IMR-90 (cell line): ENCODE measurements at regions not wholly inside any gene's neighbourhood (a gene's known extent, or its start where the extent isn't known, plus 50 kb on each side); places are given as distances from the start of the nearest gene placed in this dataset.

Experiments used
- ATAC-seq: fragments of 200-7000 bp; cut with Tn5 transposase; 2 replicates; pipeline ENCODE4 v1.9.1; 2020; ENCODE audit warnings: low read depth, mild to moderate bottlenecking, moderate library complexity
- BruUV-seq: library from RNA; stranded (reverse); fragments of 400-500 nt; replicated peaks from 2 replicates; lab custom pipeline; 2021; lab: Mats Ljungman, UMichigan
- CTCF ChIA-PET: fragments of 300-600 bp; formaldehyde crosslinking; extraction: SDS; loops from one replicate; lab custom pipeline; 2021; ENCODE audit warnings: antibody characterized with exemption; lab: Yijun Ruan, JAX
- POLR2A ChIA-PET: fragments of 300-600 bp; sonication (Branson Sonifier 250); formaldehyde crosslinking; loops from one replicate; lab custom pipeline; 2022; ENCODE audit warnings: antibody characterized with exemption; ENCODE audit not compliant: unreplicated experiment; lab: Charles Lee
- DNase-seq: peaks from one replicate; pipeline ENCODE4 v3.0.0; 2013
- H2AFZ ChIP-seq: replicated peaks from 2 replicates; pipeline ENCODE3; 2013; ENCODE audit warnings: low read length, mild to moderate bottlenecking; ENCODE audit not compliant: poor library complexity
- H2AK5ac ChIP-seq: 2 replicates; pipeline ENCODE4 v1.6.1; 2013; ENCODE audit warnings: low read depth, low read length, inconsistent platforms
- H2AK9ac ChIP-seq: replicated peaks from 2 replicates; pipeline ENCODE3; 2013; ENCODE audit warnings: mild to moderate bottlenecking, low read depth, low read length, moderate library complexity; ENCODE audit not compliant: poor library complexity
- H2BK120ac ChIP-seq: 2 replicates; pipeline ENCODE4 v1.6.1; 2013; ENCODE audit warnings: low read depth, low read length, inconsistent platforms
- H2BK15ac ChIP-seq: 3 replicates; pipeline ENCODE4 v1.6.1; 2013; ENCODE audit warnings: low read depth, low read length, inconsistent platforms
- H2BK20ac ChIP-seq: 2 replicates; pipeline ENCODE4 v1.6.1; 2013; ENCODE audit warnings: low read depth, mild to moderate bottlenecking, inconsistent platforms, low read length, moderate library complexity
- H2BK5ac ChIP-seq: 2 replicates; pipeline ENCODE4 v1.6.1; 2013; ENCODE audit warnings: mild to moderate bottlenecking, low read depth, low read length, inconsistent platforms; ENCODE audit not compliant: poor library complexity, severe bottlenecking
- H3K14ac ChIP-seq: replicated peaks from 2 replicates; pipeline ENCODE4 v1.6.1; 2013; ENCODE audit warnings: low read depth, low read length, inconsistent platforms
- H3K18ac ChIP-seq: 2 replicates; pipeline ENCODE4 v1.6.1; 2013; ENCODE audit warnings: low read depth, low read length, control low read depth
- H3K23ac ChIP-seq: 2 replicates; pipeline ENCODE4 v1.6.1; 2013; ENCODE audit warnings: low read depth, low read length, inconsistent platforms
- H3K27ac ChIP-seq: 2 replicates; pipeline ENCODE4 v1.5.1; 2013; ENCODE audit warnings: mild to moderate bottlenecking, control low read depth, low read length; ENCODE audit not compliant: insufficient read depth
- H3K27me3 ChIP-seq: 2 replicates; pipeline ENCODE4 v1.6.1; 2013; ENCODE audit warnings: low read length; ENCODE audit not compliant: control insufficient read depth, insufficient read depth
- H3K36me3 ChIP-seq: 2 replicates; pipeline ENCODE4 v1.6.1; 2013; ENCODE audit warnings: low read length, mixed read lengths; ENCODE audit not compliant: control insufficient read depth, insufficient read depth
- H3K4ac ChIP-seq: 2 replicates; pipeline ENCODE4 v1.6.1; 2013; ENCODE audit warnings: low read depth, low read length, inconsistent platforms
- H3K4me1 ChIP-seq: 2 replicates; pipeline ENCODE4 v1.6.1; 2013; ENCODE audit warnings: low read length, mixed read lengths; ENCODE audit not compliant: control insufficient read depth, insufficient read depth
- H3K4me2 ChIP-seq: 2 replicates; pipeline ENCODE4 v1.6.1; 2013; ENCODE audit warnings: low read depth, mild to moderate bottlenecking, control low read depth, low read length, moderate library complexity
- H3K4me3 ChIP-seq: 2 replicates; pipeline ENCODE4 v1.5.1; 2013; ENCODE audit warnings: low read depth, mild to moderate bottlenecking, control low read depth, low read length, moderate library complexity; ENCODE audit not compliant: insufficient read depth
- H3K56ac ChIP-seq: 2 replicates; pipeline ENCODE4 v1.6.1; 2013; ENCODE audit warnings: low read length, inconsistent platforms; ENCODE audit not compliant: insufficient read depth; ENCODE audit errors: extremely low read depth
- H3K79me1 ChIP-seq, 2 experiments: 2 replicates each; pipeline ENCODE4 v1.6.1; 2013; ENCODE audit warnings: low read length in 2 of 2, inconsistent platforms in 1 of 2, low read depth in 1 of 2
- H3K9ac ChIP-seq: 2 replicates; pipeline ENCODE4 v1.6.1; 2013; ENCODE audit warnings: low read depth, low read length, control low read depth
- H3K9me1 ChIP-seq: 2 replicates; pipeline ENCODE4 v1.6.1; 2013; ENCODE audit warnings: low read length, inconsistent platforms; ENCODE audit not compliant: insufficient read depth
- H3K9me3 ChIP-seq: 2 replicates; pipeline ENCODE4 v1.6.1; 2013; ENCODE audit warnings: low read length; ENCODE audit not compliant: control insufficient read depth, insufficient read depth
- H4K20me1 ChIP-seq: 2 replicates; pipeline ENCODE4 v1.6.1; 2013; ENCODE audit warnings: low read length, inconsistent platforms; ENCODE audit not compliant: insufficient read depth
- H4K5ac ChIP-seq: 2 replicates; pipeline ENCODE4 v1.6.1; 2013; ENCODE audit warnings: mild to moderate bottlenecking, low read depth, low read length, control low read depth
- H4K8ac ChIP-seq, 2 experiments: 2 replicates each; pipeline ENCODE4 v1.6.1; 2013; ENCODE audit warnings: low read depth in 2 of 2, low read length in 2 of 2, control low read depth in 1 of 2, inconsistent platforms in 1 of 2
- H4K91ac ChIP-seq: 2 replicates; pipeline ENCODE4 v1.6.1; 2013; ENCODE audit warnings: low read depth, low read length, inconsistent platforms; ENCODE audit not compliant: insufficient read depth
- FOS ChIP-seq: fragments of 150-350 bp; IDR thresholded peaks from 2 replicates; pipeline ENCODE4 v1.6.1; 2016; ENCODE audit warnings: low read depth, low read length
- MAZ ChIP-seq: IDR thresholded peaks from 2 replicates; pipeline ENCODE4 v1.6.1; 2012; ENCODE audit warnings: low read depth, mild to moderate bottlenecking, low read length, improper control_type of control experiment, moderate library complexity, borderline replicate concordance
- MXI1 ChIP-seq: IDR thresholded peaks from 2 replicates; pipeline ENCODE4 v1.6.1; 2012; ENCODE audit warnings: low read depth, mild to moderate bottlenecking, low read length, moderate library complexity, borderline replicate concordance
- RAD21 ChIP-seq: IDR thresholded peaks from 2 replicates; pipeline ENCODE4 v1.6.1; 2012; ENCODE audit warnings: low read length, improper control_type of control experiment
- WGBS, 2 experiments: methylation state at CpG; one replicate each; pipeline versions ENCODE4 v1.1.5 to v1.1.7; 2013; ENCODE audit warnings: missing lambda C conversion rate in 2 of 2; ENCODE audit not compliant: insufficient read length in 1 of 2; ENCODE audit errors: extremely low coverage in 2 of 2; 5-methylcytosine and 5-hydroxymethylcytosine counted together
- dilution Hi-C: fragments of 300-500 bp; cut with HindIII; formaldehyde crosslinking; loops from one replicate; pipeline ENCODE4 v1.14.3; 2018; ENCODE audit warnings: low sequenced_read_pairs; ENCODE audit not compliant: unreplicated experiment
- in situ Hi-C: fragments of 300-500 bp; cut with MboI; formaldehyde crosslinking; loops from 3 replicates; pipeline ENCODE4 v1.14.3; 2019; ENCODE audit warnings: low sequenced_read_pairs, inconsistent platforms, mixed read lengths
- intact Hi-C: fragments of 100-400 bp; cut with micrococcal nuclease; formaldehyde crosslinking; loops from 2 replicates; pipeline ENCODE4 v1.10.0; 2022

DNA sequence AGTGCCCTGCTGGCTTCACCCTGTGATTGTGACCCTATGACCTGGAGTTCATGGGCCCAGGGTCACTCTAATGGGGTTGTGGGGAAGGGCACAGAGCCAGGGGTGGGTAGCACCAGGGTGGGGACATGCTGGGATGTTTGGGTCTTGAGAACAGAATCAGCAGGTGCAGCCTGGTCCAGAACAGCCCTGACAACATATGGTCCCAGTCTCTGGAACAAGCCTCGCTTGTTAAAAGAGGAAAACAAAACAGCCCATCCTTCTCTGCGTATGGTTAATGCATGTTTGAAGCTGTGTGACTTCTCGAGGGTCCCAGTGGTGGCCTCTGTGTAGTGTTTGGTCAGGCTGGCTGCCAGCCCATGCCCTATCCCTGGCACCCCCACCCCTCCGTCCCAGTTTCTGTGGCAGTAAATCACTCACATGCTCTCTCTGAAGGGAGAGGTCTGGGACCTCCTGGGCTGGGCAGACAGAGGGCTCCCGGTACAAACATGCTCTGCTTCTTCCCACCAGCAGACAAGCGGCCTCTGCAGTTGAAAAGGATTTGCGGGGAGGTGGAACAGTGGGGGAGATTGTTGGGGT lies 79.4 kb downstream of the FAM241B start:
- no peak overlapping the region for H2BK20ac ChIP-seq
- no peak overlapping the region for H2AK5ac ChIP-seq
- H3K56ac ChIP-seq = no peak overlapping the region
- no peak overlapping the region for H3K4ac ChIP-seq
- no peak overlapping the region for H3K4me3 ChIP-seq
- H3K9ac ChIP-seq = no peak overlapping the region
- no peak overlapping the region for H4K91ac ChIP-seq
- H3K79me1 ChIP-seq = no peaks in the 10 kb centered on the region
- peaks cover 5% of the 10 kb centered on the region for H3K9me3 ChIP-seq
- TF ChIP-seq MAZ (no peak), MXI1 (no peak), RAD21 (no peak), FOS (no peak)
- no peaks in the 10 kb centered on the region for H3K9me1 ChIP-seq
- 0 out of 3 replicates have a peak overlapping the region, but pooled peaks have one; percentile 28 for H2BK15ac ChIP-seq
- H2BK5ac ChIP-seq = no peak overlapping the region
- no peak overlapping the region for H2AK9ac ChIP-seq
- H3K36me3 ChIP-seq = no peaks in the 10 kb centered on the region
- no peak overlapping the region for H4K5ac ChIP-seq
- CTCF ChIA-PET = no interaction called here
- POLR2A ChIA-PET = no interaction called here
- H4K20me1 ChIP-seq = no peaks in the 10 kb centered on the region
- WGBS, 2 experiments = no CpG with 5 or more reads among the region's 7 CpGs
- H3K18ac ChIP-seq = no peak overlapping the region
- in situ Hi-C loops = no loop called here
- no peak overlapping the region for H3K4me2 ChIP-seq
- no peak overlapping the region for H2AFZ ChIP-seq
- H3K27ac ChIP-seq = no peak overlapping the region
- intact Hi-C loops = no loop called here
- no peak overlapping the region; the same call in 1 of the 2 replicates for H3K14ac ChIP-seq
- no TSS peak for BruUV-seq
- peaks cover under 1% of the 10 kb centered on the region; the same call in 1 of the 2 replicates for H3K4me1 ChIP-seq
- H3K27me3 ChIP-seq = peaks cover 22% of the 10 kb centered on the region
- dilution Hi-C loops = no loop called here
- H4K8ac ChIP-seq = no peak overlapping the region
- ATAC-seq (no peak), DNase-seq (no peak)
- no peak overlapping the region for H3K23ac ChIP-seq
- no peak overlapping the region for H2BK120ac ChIP-seq
